OCI-LY3 (cell line): ENCODE measurements at regions not wholly inside any gene's neighbourhood (a gene's known extent, or its start where the extent isn't known, plus 50 kb on each side); places are given as distances from the start of the nearest gene placed in this dataset.

ENCODE experiments used
- CTCF ChIP-seq: fragments of 200-600, 300-600 bp; sonication (generic); IDR thresholded peaks from 2 replicates; pipeline ENCODE4 v1.5.1; 2014; ENCODE audit warnings: antibody characterized with exemption, low read length, low read depth
- EZH2phosphoT487 ChIP-seq: fragments of 200-600 bp; shearing (Covaris generic); IDR thresholded peaks from 2 replicates; pipeline ENCODE4 v1.6.1; 2018; ENCODE audit warnings: antibody characterized with exemption, mixed run types, low read depth

GRCh38 chr5:58394339-58394738, 65.5 kb downstream of the PLK2 start:
- TF ChIP-seq CTCF (no peak), EZH2phosphoT487 (no peak)
